HG03432 (cell line): ENCODE measurements at regions not wholly inside any gene's neighbourhood (a gene's known extent, or its start where the extent isn't known, plus 50 kb on each side); places are given as distances from the start of the nearest gene placed in this dataset.

ENCODE experiments used
- ATAC-seq: cut with Tn5 transposase; IDR thresholded peaks from one replicate; pipeline ENCODE4 v1.9.1; 2021; ENCODE audit warnings: mild to moderate bottlenecking, moderate library complexity; ENCODE audit not compliant: unreplicated experiment

- ATAC-seq = no peak
These were observed 114.9 kb upstream of the ANKRD1 start for GRCh38 chr10:91035650-91036292.

- no peak for ATAC-seq
These were observed 116.0 kb upstream of the ANKRD1 start for GRCh38 chr10:91036807-91037411.

- ATAC-seq = no peak
These were observed 118.1 kb upstream of the ANKRD1 start for GRCh38 chr10:91038971-91039370.

- ATAC-seq = no peak
These were observed 119.5 kb upstream of the ANKRD1 start for GRCh38 chr10:91040343-91040742.

GRCh38 chr10:91042069-91042468 is 121.2 kb upstream of the ANKRD1 start:
- no peak for ATAC-seq

GRCh38 chr10:91043173-91043910 is 122.5 kb upstream of the ANKRD1 start:
- no peak for ATAC-seq

GRCh38 chr10:91046869-91047268 is 126.0 kb upstream of the ANKRD1 start:
- no peak for ATAC-seq

GRCh38 chr10:91048380-91048779 is 127.5 kb upstream of the ANKRD1 start:
- no peak for ATAC-seq

GRCh38 chr10:91049296-91049987 is 128.6 kb upstream of the ANKRD1 start:
- ATAC-seq = no peak

GRCh38 chr10:91049988-91050360 is 129.1 kb upstream of the ANKRD1 start:
- no peak for ATAC-seq

- no peak for ATAC-seq
These were observed 129.6 kb upstream of the ANKRD1 start for GRCh38 chr10:91050371-91051034.

GRCh38 chr10:91051829-91052228 is 130.9 kb upstream of the ANKRD1 start:
- no peak for ATAC-seq

- no peak for ATAC-seq
These were observed 133.4 kb upstream of the ANKRD1 start for GRCh38 chr10:91054325-91054724.

- ATAC-seq = no peak
These were observed 140.3 kb upstream of the ANKRD1 start for GRCh38 chr10:91061187-91061586.

- no peak for ATAC-seq
These were observed 140.7 kb upstream of the ANKRD1 start for GRCh38 chr10:91061608-91062007.

- no peak for ATAC-seq
These were observed 141.2 kb upstream of the ANKRD1 start for GRCh38 chr10:91062091-91062490.

- no peak for ATAC-seq
These were observed 148.7 kb upstream of the PCGF5 start for GRCh38 chr10:91071786-91072185.

GRCh38 chr10:91073286-91073979 is 147.0 kb upstream of the PCGF5 start:
- ATAC-seq = no peak

GRCh38 chr10:91076991-91077548 is 143.4 kb upstream of the PCGF5 start:
- no peak for ATAC-seq

GRCh38 chr10:91077549-91078071 is 142.9 kb upstream of the PCGF5 start:
- ATAC-seq = no peak
